GM21515 (cell line): ENCODE measurements at regions not wholly inside any gene's neighbourhood (a gene's known extent, or its start where the extent isn't known, plus 50 kb on each side); places are given as distances from the start of the nearest gene placed in this dataset.

Experiments used
- ATAC-seq: cut with Tn5 transposase; IDR thresholded peaks from one replicate; pipeline ENCODE4 v1.9.1; 2021; ENCODE audit not compliant: unreplicated experiment

DNA sequence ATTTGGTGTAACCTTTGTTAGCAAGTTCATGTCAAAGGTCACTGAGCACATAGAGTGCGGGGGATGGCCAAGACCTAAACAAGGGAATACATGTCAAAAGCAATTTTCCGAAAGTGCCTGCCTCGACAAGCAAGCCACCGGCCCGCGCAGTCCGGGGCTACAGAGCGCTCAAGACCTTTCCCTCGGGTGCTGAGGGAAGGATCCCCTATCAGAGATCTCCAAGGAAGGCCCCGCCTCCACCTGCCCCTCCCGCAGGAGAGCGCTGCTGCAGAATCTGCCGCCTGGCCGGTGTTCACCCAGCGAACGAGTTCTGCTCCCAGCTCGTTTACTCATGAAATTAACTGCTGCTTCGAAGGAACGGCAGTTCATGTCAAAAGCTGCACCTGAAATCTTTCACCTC lies 252.7 kb downstream of the BMP7 start:
- no peak for ATAC-seq

DNA sequence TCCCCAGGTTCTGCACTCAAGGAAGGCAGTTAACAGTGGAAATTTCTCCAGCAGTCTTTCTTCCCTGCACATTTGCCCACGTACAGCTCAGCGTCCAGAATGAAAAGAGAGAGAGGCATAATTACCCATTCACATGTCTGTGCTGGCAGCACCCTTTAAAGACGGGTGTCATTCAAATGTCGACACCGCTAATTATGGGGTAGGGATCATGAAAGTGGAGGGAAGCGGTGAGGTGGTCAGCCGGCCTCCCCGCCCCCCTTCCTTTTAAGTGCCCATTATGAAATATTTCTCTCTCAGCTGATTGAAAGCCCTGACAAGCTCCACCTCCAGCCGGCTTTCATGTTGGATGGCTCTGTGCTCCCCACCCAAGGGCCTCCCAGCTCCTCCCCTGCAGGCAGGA lies 246.1 kb downstream of the BMP7 start:
- ATAC-seq: no peak

DNA sequence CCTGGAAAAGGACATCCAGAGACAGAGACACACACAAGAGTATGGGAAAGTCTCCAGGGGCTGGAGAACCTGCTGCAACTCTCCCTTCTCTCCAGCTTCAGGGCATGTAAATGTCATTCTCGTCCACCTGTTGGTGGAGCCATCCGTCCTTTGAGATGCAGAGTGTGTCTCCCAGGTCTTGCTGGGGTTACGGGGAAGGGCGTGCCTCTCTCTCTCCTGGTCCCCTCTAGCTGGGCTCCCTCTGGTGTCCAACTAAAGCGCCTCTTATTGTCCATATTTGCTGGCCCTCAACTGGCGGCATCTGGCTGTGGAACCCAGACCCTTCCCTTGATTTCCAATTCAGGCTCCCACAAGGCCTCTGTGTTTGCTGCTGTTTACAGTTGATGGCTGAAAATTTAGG lies 244.1 kb downstream of the BMP7 start:
- ATAC-seq: no peak

DNA sequence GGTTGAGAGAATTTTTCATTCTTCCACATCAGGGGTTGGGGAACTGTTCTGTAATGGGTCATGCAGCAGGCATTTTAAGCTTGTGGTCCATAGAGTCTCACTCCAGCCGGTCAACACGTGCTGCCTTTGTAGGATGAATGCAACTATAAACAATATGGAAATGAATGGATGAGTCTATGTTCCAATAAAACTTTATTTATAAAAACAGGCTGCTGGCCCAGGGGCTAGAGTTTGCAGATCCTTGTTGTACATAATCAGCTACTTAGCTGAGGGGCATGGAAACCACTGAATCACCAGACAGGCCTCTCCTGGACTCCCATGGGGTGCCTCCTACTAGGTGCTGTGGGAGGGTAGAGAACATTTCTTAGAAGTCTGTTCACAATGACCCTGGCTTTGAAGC lies 243.4 kb downstream of the BMP7 start:
- no peak for ATAC-seq

DNA sequence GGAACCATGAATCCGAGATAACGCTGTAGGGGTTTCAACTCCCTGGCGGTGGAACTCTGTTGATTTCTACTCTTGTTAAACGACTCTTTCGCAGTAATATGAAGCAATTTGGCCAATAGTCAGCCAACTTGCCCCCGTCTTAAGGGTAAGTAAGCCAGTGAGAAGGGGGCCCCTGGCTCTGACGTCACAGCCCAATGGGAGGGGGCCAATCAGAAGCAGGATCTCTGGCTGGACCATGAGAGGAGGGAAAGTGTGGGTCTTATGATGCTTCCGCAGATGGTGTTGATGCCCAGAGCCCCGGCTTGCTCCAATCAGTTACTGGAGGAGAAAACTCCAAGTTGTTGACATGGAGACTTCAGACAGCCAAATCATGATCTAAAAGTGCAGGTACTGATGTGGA lies 242.4 kb downstream of the BMP7 start:
- ATAC-seq: no peak

DNA sequence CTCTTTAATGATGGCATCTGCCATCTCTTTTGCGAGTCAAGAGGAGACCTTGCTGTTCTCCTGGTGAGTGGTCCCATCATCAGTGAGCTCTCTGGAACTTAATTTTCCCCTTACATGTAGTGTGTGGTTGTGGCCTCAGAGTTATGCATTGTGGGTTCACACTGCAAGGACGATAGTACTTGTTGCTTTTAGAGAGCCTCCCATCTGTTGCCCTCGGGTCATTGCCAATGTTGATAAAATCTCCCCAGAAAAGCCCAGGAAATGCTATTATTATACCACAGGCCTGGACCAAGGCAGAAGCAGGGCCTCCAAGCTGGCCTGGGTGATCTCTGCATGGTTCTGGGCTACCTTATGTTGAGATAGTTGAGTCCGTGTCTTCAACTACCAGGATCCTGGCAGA lies 241.6 kb downstream of the BMP7 start:
- ATAC-seq: no peak

DNA sequence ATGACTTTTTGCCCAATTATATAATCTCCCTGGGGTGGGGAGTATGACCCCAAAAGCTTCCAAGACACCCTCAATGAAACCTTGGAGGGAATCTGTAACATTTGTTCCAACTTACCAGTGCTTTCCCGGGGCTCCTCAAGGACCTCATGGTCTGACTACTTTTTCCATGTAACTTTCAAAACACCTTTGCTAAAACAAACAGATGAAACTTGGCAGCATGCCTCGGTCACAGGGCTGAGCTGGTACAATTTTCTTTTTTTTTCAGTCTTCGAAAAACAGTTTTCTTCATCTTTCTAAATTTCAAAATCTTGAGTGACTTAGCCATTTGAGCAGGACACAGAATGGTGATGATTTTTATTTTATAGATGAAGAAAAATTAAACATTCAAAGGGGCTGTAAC lies 241.2 kb downstream of the BMP7 start:
- ATAC-seq: no peak

DNA sequence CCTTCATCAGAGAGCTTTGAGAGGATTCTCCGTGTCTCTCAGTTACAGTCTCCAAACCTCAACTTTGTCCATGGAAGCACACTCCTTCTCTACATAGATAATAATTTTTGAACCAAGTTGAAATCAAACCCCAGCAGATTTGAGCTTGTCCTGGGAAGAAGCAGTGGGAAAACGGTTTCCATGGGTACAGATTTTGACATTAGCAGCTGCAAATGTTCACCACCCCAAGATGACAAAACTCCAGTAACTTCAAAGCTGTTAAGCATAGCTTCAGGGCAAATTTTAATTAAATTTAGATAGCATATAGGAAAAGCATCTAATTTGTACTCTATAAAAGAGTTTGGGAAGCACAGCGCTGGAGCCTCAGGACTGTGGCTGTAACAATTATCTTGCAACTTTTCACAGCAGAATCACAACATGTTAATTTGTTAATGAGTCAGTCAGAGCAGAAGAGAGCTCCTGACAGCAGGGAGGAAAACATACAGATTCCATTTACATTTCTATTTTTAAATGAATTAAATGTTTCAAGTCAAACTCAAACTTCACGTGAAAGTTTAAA lies 240.7 kb downstream of the BMP7 start:
- ATAC-seq: no peak

DNA sequence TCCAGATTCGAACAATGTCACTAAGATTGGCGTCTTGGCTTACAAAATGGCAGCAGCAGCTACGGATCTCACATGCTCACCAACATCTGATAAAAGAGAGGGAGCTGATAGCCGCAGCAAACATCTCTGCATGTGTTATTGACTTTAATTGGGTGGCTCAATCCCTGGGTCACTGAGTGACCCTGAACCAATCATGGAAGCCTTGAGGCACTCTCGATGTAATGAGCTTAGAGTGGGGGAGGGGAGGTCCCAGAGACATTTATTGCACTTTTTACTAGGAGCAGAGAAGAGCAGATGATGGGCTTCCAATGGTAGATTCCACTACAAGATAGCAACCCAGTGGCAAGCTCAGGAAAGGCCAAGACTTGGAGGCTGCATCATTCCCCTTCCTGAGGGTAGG lies 238.7 kb downstream of the BMP7 start:
- no peak for ATAC-seq

DNA sequence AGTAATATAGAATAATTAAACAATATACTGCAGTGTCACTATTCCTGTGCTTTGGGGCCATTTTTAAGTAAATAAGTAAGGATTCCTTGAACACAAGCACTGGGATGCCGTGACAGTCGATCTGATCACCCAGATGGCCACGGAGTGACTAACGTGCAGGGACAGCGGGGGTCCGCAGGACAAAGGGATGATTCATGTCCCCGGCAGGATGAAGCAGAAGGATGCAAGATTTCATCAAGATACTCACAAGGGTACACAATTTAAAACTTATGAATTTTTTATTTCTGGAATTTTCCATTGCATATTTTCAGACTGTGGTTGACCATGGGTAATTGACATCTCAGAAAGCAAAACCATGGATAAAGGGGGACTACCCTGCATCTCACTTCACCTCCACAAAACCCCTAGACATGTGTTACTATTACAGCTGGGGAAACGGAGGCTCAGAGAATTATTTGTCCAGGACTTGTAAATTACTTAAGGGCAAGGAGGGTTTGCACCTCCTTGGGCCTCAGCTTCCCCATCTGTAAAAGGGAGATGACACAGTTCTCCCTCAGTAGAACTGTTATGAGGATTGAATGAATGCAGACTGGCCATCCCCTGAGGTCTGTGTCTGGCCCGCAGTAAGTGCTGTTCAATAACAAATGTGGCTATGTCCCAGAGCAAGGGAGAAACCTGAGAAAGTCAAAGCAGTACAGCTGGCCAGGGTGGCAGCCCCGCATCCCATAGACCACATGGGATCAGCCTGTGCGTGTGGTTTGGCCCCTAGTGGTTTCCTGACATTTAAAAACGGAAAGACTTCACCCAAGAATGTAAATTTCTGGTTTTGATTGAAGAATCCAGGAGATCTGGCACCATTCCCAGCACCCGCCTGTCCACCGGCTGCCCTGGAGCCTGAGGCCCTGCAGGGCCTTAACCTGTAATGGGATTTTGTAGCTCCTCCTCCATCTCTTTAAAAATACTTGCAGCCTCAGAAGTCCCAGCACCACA lies 235.5 kb downstream of the BMP7 start:
- ATAC-seq: no peak

DNA sequence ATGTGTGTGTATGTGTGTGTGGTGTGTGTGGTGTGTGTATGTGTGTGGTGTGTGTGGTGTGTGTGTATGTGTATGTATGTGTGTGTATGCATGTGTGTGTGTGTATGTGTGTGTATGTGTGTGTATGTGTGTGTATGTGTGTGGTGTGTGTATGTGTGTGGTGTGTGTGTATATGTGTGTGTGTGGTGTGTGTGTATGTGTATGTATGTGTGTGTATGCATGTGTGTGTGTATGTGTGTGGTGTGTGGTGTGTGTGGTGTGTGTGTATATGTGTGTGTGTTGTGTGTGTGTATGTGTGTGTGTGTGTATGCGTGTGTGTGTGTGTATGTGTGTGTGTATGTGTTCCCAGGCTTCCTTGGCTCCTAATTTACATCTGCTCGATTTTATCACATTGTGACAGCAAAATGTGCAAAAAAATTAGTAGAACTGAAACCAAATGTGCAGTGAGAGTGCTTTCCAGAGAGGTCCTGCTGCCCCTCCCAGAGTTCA lies 234.5 kb downstream of the BMP7 start:
- ATAC-seq: no peak

DNA sequence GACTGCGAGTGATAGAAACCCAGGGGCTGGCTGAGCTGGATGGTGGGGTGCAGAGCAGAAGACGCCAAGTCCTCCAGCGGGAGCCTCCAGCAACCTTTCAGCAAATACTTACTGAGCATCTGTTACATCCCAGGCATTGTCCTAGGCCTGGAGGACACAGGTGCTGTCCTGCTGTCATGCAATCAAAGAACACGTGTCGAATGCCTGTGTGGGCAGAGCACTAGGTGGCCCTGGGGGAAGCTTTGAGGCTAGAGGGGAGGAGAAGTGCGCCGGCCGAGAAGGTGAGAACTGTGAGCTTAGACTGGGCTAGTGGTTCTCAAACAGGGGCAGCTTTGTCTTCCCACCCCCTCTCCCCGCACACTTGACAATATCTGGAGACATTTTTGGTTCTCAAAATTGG lies 233.6 kb downstream of the BMP7 start:
- ATAC-seq: no peak

DNA sequence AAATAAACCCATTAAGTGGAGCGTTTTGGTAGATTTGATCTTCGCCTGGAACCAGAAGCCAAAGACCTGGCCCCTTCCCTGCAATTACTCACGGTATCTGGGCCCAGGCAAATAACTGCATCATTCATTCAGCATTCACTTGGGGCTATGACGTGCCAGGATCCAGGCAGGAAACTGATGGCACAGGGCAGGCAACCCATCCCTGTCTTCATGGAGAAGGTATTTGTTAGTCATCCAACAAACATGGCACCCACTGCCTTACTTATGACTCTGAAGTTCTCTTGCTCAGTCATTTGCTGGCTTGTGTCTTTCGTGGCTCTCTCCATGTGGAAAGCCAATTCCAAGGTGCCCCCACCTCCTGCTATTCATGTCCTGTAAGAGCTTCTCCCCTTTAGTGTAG lies 232.4 kb downstream of the BMP7 start:
- no peak for ATAC-seq

DNA sequence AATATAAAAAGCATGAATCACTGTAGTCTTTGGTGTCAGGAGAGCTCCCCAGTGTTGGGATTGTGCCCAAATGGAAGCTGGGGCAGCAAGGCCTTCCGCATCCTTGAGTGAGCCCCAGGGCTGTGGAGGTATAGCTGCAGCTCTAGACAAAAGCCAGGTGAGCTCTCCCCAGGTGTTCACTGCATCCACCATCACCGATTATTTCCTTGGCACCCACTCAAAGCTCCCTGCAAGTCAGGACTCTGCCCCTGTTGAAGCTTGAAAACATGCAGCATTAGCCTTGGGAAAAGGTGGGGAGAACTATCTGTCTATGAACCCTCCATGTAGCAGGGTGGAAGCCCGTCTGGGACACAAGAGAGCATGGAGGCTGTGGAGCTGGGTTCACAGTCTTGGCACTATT lies 228.8 kb downstream of the BMP7 start:
- ATAC-seq: no peak

DNA sequence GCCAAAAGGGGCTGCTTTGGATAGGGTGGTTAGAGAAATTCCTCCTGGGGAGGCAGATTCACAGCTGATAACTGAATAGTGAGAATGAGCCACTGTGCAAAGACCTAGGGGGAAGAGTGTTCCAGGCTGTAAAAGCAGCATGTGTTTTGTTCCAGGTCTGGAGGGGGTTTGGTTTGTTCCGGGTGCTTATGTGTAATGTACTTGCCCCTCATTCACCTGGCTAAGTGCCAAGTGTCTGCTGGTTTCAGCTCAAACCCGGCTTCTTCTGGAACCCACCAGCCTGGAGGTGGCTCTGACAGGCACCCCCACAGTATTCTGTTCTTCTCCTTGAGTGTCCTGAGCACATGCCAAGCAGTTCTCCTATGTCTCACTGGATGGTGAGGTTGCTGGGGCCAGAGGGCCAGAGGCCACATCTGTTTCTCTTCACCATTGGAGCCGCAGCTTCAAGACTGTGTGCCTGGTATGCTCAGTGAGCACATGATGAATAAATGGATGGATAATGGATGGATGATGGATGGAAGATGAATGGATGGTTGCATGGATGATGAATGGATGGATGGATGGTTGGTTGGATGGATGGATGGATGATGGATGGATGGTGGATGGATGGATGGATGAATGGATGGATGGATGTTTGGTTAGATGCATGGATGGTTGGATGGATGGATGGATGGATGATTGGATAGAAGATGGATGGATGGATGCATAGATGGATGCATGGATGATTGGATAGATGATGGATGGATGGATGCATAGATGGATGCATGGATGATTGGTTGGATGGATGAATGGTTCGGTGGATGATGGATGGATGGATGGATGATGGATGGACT lies 227.6 kb downstream of the BMP7 start:
- ATAC-seq: no peak

DNA sequence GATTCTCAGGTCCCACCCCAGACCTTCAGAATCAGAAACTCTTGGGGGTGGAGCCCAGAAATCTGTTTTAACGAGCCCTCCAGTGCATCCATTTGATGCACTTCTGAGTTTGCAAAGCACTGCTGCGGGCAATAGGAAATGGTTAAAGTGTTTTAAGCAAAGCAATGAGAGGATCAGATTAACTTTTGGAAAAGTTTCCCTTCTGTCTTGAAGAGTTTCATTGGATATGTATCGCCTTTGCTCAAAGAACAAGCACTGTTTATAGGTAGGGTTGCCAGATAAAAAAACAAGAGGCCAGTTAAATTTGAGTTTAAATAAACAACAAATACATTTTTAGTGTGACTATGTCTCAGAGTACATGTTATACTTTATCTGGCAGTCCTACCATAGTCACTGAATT lies 226.0 kb downstream of the BMP7 start:
- no peak for ATAC-seq

DNA sequence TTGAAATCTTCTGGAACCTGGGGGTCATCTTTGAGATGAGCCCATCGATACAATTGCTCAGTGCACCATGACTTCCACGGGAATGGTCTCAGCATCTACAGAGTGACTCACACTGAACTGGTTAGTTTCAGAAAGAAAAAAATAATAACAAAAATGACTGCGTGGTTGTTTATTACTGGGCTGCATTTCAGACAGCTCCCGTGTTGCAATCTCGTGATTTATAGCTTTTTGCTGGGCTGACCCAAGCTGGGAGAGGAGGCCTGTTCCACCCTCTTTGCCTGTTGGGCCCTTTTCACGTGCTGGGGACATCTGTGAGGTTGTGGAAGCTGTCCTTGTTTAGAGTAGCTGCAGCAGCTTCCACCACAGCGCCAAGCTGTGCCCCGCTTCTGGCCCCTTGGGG lies 225.5 kb downstream of the BMP7 start:
- no peak for ATAC-seq

DNA sequence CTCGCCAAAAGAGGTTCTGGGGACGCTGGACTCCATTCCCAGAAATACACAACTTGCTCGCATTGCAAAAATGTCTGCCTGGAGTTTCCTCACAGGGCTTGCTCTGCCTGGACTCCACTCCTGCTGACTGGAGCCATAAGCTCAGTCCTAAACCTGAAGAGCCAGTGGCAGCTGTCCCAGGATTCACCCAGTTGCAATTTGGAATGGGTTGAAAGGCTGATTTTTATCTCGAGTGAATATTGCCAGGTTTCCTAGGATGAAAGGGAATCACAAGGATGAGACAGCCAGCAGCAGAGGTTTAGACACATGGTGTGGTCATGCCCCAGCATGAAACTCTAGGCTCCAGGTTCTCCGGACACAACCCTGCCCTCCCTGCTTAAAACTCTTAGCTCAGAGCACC lies 223.3 kb downstream of the BMP7 start:
- no peak for ATAC-seq

DNA sequence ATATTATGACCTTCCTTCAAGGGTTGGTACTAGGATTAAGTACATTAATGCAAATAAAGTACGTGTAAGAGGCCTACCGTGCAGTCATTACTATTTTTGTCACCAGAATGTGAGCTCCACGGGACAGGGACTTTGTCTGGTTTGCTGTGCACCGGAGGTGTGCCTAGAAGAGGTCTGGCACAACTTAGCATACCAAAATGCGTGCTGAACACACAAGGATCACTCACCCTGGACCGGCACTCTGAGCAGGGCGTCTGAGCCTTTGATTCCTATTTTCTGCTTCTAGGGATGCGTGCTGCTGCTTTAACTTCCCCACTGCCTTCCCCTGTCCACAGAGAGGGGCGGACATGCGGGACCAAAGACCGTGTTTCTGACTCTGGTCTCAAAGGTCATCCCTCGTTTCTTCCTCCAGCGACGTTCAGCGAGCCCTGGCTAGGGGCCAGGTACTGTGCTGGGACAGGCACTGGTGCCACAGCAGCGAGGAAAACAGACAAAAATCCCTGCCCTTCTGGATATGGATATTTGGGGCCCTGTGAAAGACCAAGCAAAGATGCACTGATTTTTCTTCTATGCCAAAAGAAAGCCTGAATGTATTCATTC lies 222.7 kb downstream of the BMP7 start:
- no peak for ATAC-seq

DNA sequence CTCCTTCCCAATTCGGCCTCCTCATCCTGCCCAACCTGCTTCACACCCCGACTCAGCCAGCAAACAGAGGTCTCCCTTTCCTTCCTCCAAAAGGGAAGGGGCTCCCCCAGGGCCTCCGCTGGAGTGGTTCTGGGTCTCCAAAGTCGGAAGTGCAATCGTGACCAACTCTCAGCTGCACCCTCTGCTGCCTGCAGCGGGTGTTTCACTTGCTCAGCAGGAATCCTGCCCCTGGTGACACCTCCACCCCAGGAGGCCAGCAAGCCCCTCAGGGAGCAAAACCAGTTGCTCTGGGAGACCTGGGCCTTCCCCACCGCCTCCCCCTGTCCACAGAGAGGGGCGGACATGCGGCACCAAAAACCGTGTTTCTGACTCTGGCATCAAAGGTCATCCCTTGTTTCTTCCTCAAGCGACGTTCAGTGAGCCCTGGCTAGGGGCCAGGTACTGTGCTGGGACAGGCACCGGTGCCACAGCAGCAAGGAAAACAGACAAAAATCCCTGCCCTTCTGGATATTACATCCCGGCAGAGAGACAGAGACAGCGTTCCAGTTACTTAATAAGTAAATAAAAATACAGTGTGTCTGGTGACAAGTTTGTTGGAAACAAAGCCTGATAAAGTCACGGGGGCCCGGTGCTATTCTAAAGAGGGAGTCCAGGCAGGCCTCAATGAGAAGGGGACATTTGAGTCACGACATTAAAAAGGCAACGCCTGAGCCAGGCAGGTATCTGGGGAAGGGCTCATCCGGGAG lies 219.0 kb downstream of the BMP7 start:
- ATAC-seq: no peak
